ENCODE measurements at regions not wholly inside any gene's neighbourhood (a gene's known extent, or its start where the extent isn't known, plus 50 kb on each side); places are given as distances from the start of the nearest gene placed in this dataset.

DNA sequence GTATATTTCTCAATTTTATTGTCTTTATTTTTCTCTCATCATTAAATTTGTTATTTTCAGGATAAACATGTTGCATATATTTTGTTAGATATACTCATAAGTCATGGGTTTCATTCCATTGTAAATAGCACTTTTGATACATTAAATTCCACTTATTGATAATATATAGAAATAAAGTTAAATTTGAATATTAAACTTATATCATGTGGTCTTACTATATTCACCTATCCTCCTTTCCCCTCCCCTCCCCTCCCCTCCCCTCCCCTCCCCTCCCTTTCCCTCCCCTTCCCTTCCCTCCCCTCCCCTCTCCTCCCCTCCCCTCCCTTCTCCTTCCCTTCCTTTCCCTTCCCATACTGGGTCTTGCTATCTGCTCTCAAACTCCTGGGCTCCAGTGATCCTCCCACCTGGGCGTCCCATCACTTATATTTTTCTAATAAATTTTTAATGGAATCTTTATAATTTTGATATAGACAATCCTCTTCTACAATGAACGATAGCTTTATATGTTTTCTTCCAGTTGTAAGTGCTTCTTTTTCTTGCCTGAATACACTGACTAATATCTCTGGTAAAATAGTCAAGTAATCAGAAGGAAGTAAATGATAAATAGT is 692.4 kb downstream of the C6orf118 start:
- Histone ChIP-seq H3K9me2 (ENCODE audit: insufficient read depth, low read length) (no peaks in the 10 kb centered on the region), H3K79me2 (replicated peaks; ENCODE audit: insufficient read depth, low read length) (no peaks in the 10 kb centered on the region), H3K9ac (ENCODE audit: low read length) (no peak overlapping the region), H2AFZ (ENCODE audit: low read depth, low read length) (no peak overlapping the region), H4K20me1 (ENCODE audit: insufficient read depth) (no peaks in the 10 kb centered on the region), H3K27ac (ENCODE audit: low read length) (no peak overlapping the region), H3K9me3 (ENCODE audit: low read length) (no peaks in the 10 kb centered on the region), H3K27me3 (ENCODE audit: insufficient read depth, low read depth, low read length) (no peaks in the 10 kb centered on the region), H3F3A (ENCODE audit: insufficient read depth, low read length, poor library complexity, severe bottlenecking) (no peaks in the 10 kb centered on the region), H3K36me3 (ENCODE audit: insufficient read depth, low read length) (no peaks in the 10 kb centered on the region), H3K4me2 (ENCODE audit: low read length) (no peak overlapping the region), H3K4me3 (ENCODE audit: low read length) (no peak overlapping the region)
- TF ChIP-seq EZH2 (IDR thresholded peaks at IDR 0.05; ENCODE audit: borderline replicate concordance, insufficient read depth, low read length, poor library complexity, severe bottlenecking) (no peak), POLR2AphosphoS5 (IDR thresholded peaks at IDR 0.05) (no peak), EP300 (conservative IDR thresholded peaks at IDR 0.05; ENCODE audit: poor library complexity, severe bottlenecking) (no peak), SMC3 (conservative IDR thresholded peaks at IDR 0.05; ENCODE audit: poor library complexity) (no peak), REST (IDR thresholded peaks at IDR 0.05; ENCODE audit: borderline replicate concordance) (no peak), MXI1 (conservative IDR thresholded peaks at IDR 0.05; ENCODE audit: poor library complexity, severe bottlenecking) (no peak), TAF1 (IDR thresholded peaks at IDR 0.05; ENCODE audit: low read depth) (no peak), RAD21 (conservative IDR thresholded peaks at IDR 0.05) (no peak)
- TF ChIP-seq, protein P1, sequence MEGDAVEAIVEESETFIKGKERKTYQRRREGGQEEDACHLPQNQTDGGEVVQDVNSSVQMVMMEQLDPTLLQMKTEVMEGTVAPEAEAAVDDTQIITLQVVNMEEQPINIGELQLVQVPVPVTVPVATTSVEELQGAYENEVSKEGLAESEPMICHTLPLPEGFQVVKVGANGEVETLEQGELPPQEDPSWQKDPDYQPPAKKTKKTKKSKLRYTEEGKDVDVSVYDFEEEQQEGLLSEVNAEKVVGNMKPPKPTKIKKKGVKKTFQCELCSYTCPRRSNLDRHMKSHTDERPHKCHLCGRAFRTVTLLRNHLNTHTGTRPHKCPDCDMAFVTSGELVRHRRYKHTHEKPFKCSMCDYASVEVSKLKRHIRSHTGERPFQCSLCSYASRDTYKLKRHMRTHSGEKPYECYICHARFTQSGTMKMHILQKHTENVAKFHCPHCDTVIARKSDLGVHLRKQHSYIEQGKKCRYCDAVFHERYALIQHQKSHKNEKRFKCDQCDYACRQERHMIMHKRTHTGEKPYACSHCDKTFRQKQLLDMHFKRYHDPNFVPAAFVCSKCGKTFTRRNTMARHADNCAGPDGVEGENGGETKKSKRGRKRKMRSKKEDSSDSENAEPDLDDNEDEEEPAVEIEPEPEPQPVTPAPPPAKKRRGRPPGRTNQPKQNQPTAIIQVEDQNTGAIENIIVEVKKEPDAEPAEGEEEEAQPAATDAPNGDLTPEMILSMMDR (IDR thresholded peaks at IDR 0.05; ENCODE audit: poor library complexity, severe bottlenecking), result no peak

DNA sequence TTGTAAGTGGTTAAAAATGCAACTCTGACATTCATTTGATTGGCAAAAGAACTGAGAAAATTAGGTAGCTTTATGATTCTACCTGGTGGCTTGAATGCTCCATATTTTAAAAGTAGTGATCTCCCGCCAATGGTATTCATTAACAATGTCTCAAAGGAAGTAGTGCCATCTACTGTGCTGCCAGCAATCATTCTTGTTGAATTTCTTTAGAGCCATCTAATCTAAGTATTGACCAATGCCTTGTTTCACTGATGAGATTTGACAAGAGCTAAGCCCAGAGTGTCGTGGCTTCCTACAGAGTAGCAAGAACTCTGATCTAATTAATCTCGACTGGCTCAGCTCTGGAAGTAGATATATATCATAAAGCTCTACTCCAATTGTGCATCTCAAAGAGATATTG is 696.7 kb downstream of the C6orf118 start:
- Histone ChIP-seq H4K20me1 (ENCODE audit: insufficient read depth) (no peaks in the 10 kb centered on the region), H3F3A (ENCODE audit: insufficient read depth, low read length, poor library complexity, severe bottlenecking) (no peaks in the 10 kb centered on the region)

More for the DNA sequence above, 696.7 kb downstream of the C6orf118 start:
- Histone ChIP-seq H2AFZ (ENCODE audit: low read depth, low read length) (no peak overlapping the region), H3K4me3 (ENCODE audit: low read length) (no peak overlapping the region), H3K36me3 (ENCODE audit: insufficient read depth, low read length) (no peaks in the 10 kb centered on the region), H3K4me2 (ENCODE audit: low read length) (no peak overlapping the region), H3K79me2 (replicated peaks; ENCODE audit: insufficient read depth, low read length) (no peaks in the 10 kb centered on the region), H3K9ac (ENCODE audit: low read length) (no peak overlapping the region), H3K9me2 (ENCODE audit: insufficient read depth, low read length) (no peaks in the 10 kb centered on the region), H3K27ac (ENCODE audit: low read length) (no peak overlapping the region), H3K9me3 (ENCODE audit: low read length) (no peaks in the 10 kb centered on the region), H3K27me3 (ENCODE audit: insufficient read depth, low read depth, low read length) (no peaks in the 10 kb centered on the region)
- TF ChIP-seq EZH2 (IDR thresholded peaks at IDR 0.05; ENCODE audit: borderline replicate concordance, insufficient read depth, low read length, poor library complexity, severe bottlenecking), result no peak
- TF ChIP-seq EP300 (conservative IDR thresholded peaks at IDR 0.05; ENCODE audit: poor library complexity, severe bottlenecking), result no peak
- TF ChIP-seq SMC3 (conservative IDR thresholded peaks at IDR 0.05; ENCODE audit: poor library complexity), result no peak
- no peak for TF ChIP-seq MXI1 (conservative IDR thresholded peaks at IDR 0.05; ENCODE audit: poor library complexity, severe bottlenecking)
- TF ChIP-seq RAD21 (conservative IDR thresholded peaks at IDR 0.05), result no peak
- TF ChIP-seq, protein P1 (IDR thresholded peaks at IDR 0.05; ENCODE audit: poor library complexity, severe bottlenecking), result no peak
- TF ChIP-seq POLR2AphosphoS5 (IDR thresholded peaks at IDR 0.05), result no peak
- TF ChIP-seq REST (IDR thresholded peaks at IDR 0.05; ENCODE audit: borderline replicate concordance), result no peak
- TF ChIP-seq TAF1 (IDR thresholded peaks at IDR 0.05; ENCODE audit: low read depth), result no peak

Measured in neural cell (in vitro differentiated cells).